C4-2B (cell line): ENCODE measurements at regions not wholly inside any gene's neighbourhood (a gene's known extent, or its start where the extent isn't known, plus 50 kb on each side); places are given as distances from the start of the nearest gene placed in this dataset.

Experiments
- H3K27ac ChIP-seq: fragments of 450-650 bp; 2 replicates; pipeline ENCODE4 v1.5.1; 2017
- CTCF ChIP-seq: fragments of 450-650 bp; conservative IDR thresholded peaks from 2 replicates; pipeline ENCODE4 v1.5.1; 2017; ENCODE audit warnings: mild to moderate bottlenecking
- ZFX ChIP-seq: fragments of 450-650 bp; IDR thresholded peaks from 2 replicates; pipeline ENCODE4 v1.6.1; 2017

- TF ChIP-seq ZFX (no peak), CTCF (no peak)
- H3K27ac ChIP-seq: no peak overlapping the region
These were observed 51.5 kb upstream of the GRM3 start for GRCh38 chr7:86592185-86592584.

- TF ChIP-seq ZFX (no peak), CTCF (no peak)
- H3K27ac ChIP-seq: no peak overlapping the region
These were observed 69.7 kb upstream of the GRM3 start for GRCh38 chr7:86574006-86574405.

GRCh38 chr7:86558680-86559501, 84.8 kb upstream of the GRM3 start:
- no peak overlapping the region for H3K27ac ChIP-seq
- TF ChIP-seq ZFX: no peak

GRCh38 chr7:86534641-86535040, 109.1 kb upstream of the GRM3 start:
- H3K27ac ChIP-seq: no peak overlapping the region
- no peak for TF ChIP-seq ZFX
- no peak for TF ChIP-seq CTCF

- H3K27ac ChIP-seq: no peak overlapping the region
- no peak for TF ChIP-seq ZFX
- no peak; the same call in 1 of the 2 replicates for TF ChIP-seq CTCF
These were observed 139.5 kb upstream of the GRM3 start for GRCh38 chr7:86504229-86504628.

- no peak for TF ChIP-seq CTCF
- no peak for TF ChIP-seq ZFX
These were observed 143.7 kb upstream of the GRM3 start for GRCh38 chr7:86499986-86500385.

GRCh38 chr7:86485827-86486226, 157.9 kb upstream of the GRM3 start:
- H3K27ac ChIP-seq: no peak overlapping the region
- TF ChIP-seq CTCF (no peak), ZFX (no peak)

More at GRCh38 chr7:86499986-86500385, 143.7 kb upstream of the GRM3 start:
- H3K27ac ChIP-seq: no peak overlapping the region

- no peak for TF ChIP-seq CTCF
- TF ChIP-seq ZFX: no peak
- H3K27ac ChIP-seq: no peak overlapping the region
These were observed 164.6 kb upstream of the GRM3 start for GRCh38 chr7:86479144-86479543.
